ENCODE measurements at regions not wholly inside any gene's neighbourhood (a gene's known extent, or its start where the extent isn't known, plus 50 kb on each side); places are given as distances from the start of the nearest gene placed in this dataset.
A peak's percentile ranks its signal among the peaks of the same experiment; 100 is the strongest.
"Not testable (repeated sequence)": the region's sequence is repeated elsewhere in the genome, so short reads cannot be mapped to it uniquely, and the experiment has no call there.

GRCh38 chr12:47350062-47350408 is 270.3 kb upstream of the AMIGO2 start:
- peaks cover 19% of the 10 kb centered on the region for H3K36me3 Mint-ChIP-seq
- POLR2A ChIA-PET: interaction anchor here (0.6 to 1.3 kb wide), 3 partner anchors 11 to 1001 kb away, joined by 3 to 5 read pairs (median 4); no protein-coding TSS in a partner anchor
- H3K4me1 Mint-ChIP-seq: peaks cover 52% of the 10 kb centered on the region

GRCh38 chr12:47349137-47350061 is 269.6 kb upstream of the AMIGO2 start:
- peak overlapping the region; percentile 65 for H3K4me3 Mint-ChIP-seq

More at GRCh38 chr12:47350062-47350408, 270.3 kb upstream of the AMIGO2 start:
- Mint-ChIP-seq H3K27ac (peak overlapping the region; percentile 96), H3K4me3 (peak overlapping the region; percentile 65), H3K27me3 (no peaks in the 10 kb centered on the region), H3K9me3 (peaks cover 6% of the 10 kb centered on the region)
- DNase-seq (no peak), ATAC-seq (ENCODE audit: low read depth) (peak; percentile 89)

GRCh38 chr12:47348206-47348605 is 268.4 kb upstream of the AMIGO2 start:
- no peaks in the 10 kb centered on the region for H3K27me3 Mint-ChIP-seq
- DNase-seq (no peak), ATAC-seq (ENCODE audit: low read depth) (no peak)
- POLR2A ChIA-PET: no interaction called here
- H3K9me3 Mint-ChIP-seq: peaks cover 1% of the 10 kb centered on the region
- peaks cover 18% of the 10 kb centered on the region for H3K36me3 Mint-ChIP-seq
- peak overlapping the region; percentile 96 for H3K27ac Mint-ChIP-seq
- H3K4me3 Mint-ChIP-seq: no peak overlapping the region
- peaks cover 44% of the 10 kb centered on the region for H3K4me1 Mint-ChIP-seq

More at GRCh38 chr12:47349137-47350061, 269.6 kb upstream of the AMIGO2 start:
- DNase-seq (no peak), ATAC-seq (ENCODE audit: low read depth) (peak; percentile 55)
- Mint-ChIP-seq H3K36me3 (peaks cover 20% of the 10 kb centered on the region), H3K4me1 (peaks cover 53% of the 10 kb centered on the region), H3K27me3 (no peaks in the 10 kb centered on the region), H3K27ac (peak overlapping the region; percentile 96), H3K9me3 (peaks cover 5% of the 10 kb centered on the region)
- POLR2A ChIA-PET: interaction anchor here (0.6 to 1.3 kb wide), 4 partner anchors 12 to 1002 kb away, joined by 3 to 5 read pairs (median 4); no protein-coding TSS in a partner anchor

- ATAC-seq (ENCODE audit: low read depth) (no peak), DNase-seq (no peak)
- H3K36me3 Mint-ChIP-seq: peaks cover 17% of the 10 kb centered on the region
- no peaks in the 10 kb centered on the region for H3K27me3 Mint-ChIP-seq
- no peaks in the 10 kb centered on the region for H3K9me3 Mint-ChIP-seq
- peaks cover 32% of the 10 kb centered on the region for H3K4me1 Mint-ChIP-seq
- H3K4me3 Mint-ChIP-seq: no peak overlapping the region
- POLR2A ChIA-PET: interaction anchor here (0.7 to 1.8 kb wide), 3 partner anchors 15 to 361 kb away, joined by 3 to 12 read pairs (median 4); no protein-coding TSS in a partner anchor
- no peak overlapping the region for H3K27ac Mint-ChIP-seq
Measured at GRCh38 chr12:47346251-47347019, 266.7 kb upstream of the AMIGO2 start.

GRCh38 chr12:47343684-47344567 is 264.2 kb upstream of the AMIGO2 start:
- no peaks in the 10 kb centered on the region for H3K27me3 Mint-ChIP-seq
- no peak overlapping the region for H3K4me3 Mint-ChIP-seq
- DNase-seq (no peak), ATAC-seq (ENCODE audit: low read depth) (no peak)
- peaks cover 10% of the 10 kb centered on the region for H3K4me1 Mint-ChIP-seq
- H3K27ac Mint-ChIP-seq: no peak overlapping the region
- POLR2A ChIA-PET: no interaction called here
- peaks cover 20% of the 10 kb centered on the region for H3K36me3 Mint-ChIP-seq
- H3K9me3 Mint-ChIP-seq: peaks cover under 1% of the 10 kb centered on the region

GRCh38 chr12:47340411-47341015 is 260.8 kb upstream of the AMIGO2 start:
- H3K9me3 Mint-ChIP-seq: peaks cover 21% of the 10 kb centered on the region
- H3K27me3 Mint-ChIP-seq: no peaks in the 10 kb centered on the region
- H3K36me3 Mint-ChIP-seq: peaks cover 43% of the 10 kb centered on the region
- no peak overlapping the region for H3K4me3 Mint-ChIP-seq
- H3K4me1 Mint-ChIP-seq: peaks cover 13% of the 10 kb centered on the region
- DNase-seq (no peak), ATAC-seq (ENCODE audit: low read depth) (no peak)
- POLR2A ChIA-PET: interaction anchor here (0.6 kb wide), 1 partner anchor 27 kb away, joined by 3 read pairs; no protein-coding TSS in a partner anchor
- no peak overlapping the region for H3K27ac Mint-ChIP-seq

- H3K4me3 Mint-ChIP-seq: no peak overlapping the region
- DNase-seq (no peak), ATAC-seq (ENCODE audit: low read depth) (no peak)
- H3K27me3 Mint-ChIP-seq: no peaks in the 10 kb centered on the region
- peaks cover 20% of the 10 kb centered on the region for H3K4me1 Mint-ChIP-seq
- no peak overlapping the region for H3K27ac Mint-ChIP-seq
- H3K9me3 Mint-ChIP-seq: peaks cover 29% of the 10 kb centered on the region
- POLR2A ChIA-PET: interaction anchor here (1.2 kb wide), 1 partner anchor 31 kb away, joined by 3 read pairs; no protein-coding TSS in a partner anchor
- peaks cover 45% of the 10 kb centered on the region for H3K36me3 Mint-ChIP-seq
Measured at GRCh38 chr12:47337581-47337980, 257.8 kb upstream of the AMIGO2 start.

GRCh38 chr12:47333271-47333858 is 253.6 kb upstream of the AMIGO2 start:
- ATAC-seq (ENCODE audit: low read depth); H3K27me3 Mint-ChIP-seq; H3K4me3 Mint-ChIP-seq; DNase-seq; H3K27ac Mint-ChIP-seq: not testable (repeated sequence)
- peaks cover 32% of the 10 kb centered on the region for H3K9me3 Mint-ChIP-seq
- H3K4me1 Mint-ChIP-seq: peaks cover 30% of the 10 kb centered on the region
- peaks cover 41% of the 10 kb centered on the region for H3K36me3 Mint-ChIP-seq
- POLR2A ChIA-PET: interaction anchor here (1.6 kb wide), 1 partner anchor 117 kb away, joined by 5 read pairs; no protein-coding TSS in a partner anchor

- DNase-seq: no peak
- H3K27ac Mint-ChIP-seq: peak overlapping the region; percentile 14
Measured at GRCh38 chr12:47328831-47329545, 249.2 kb upstream of the AMIGO2 start.

GRCh38 chr12:47326190-47326589 is 246.4 kb upstream of the AMIGO2 start:
- peaks cover 17% of the 10 kb centered on the region for H3K9me3 Mint-ChIP-seq
- no peak for DNase-seq
- no peaks in the 10 kb centered on the region for H3K27me3 Mint-ChIP-seq
- no peak overlapping the region for H3K4me3 Mint-ChIP-seq
- H3K36me3 Mint-ChIP-seq: peaks cover 11% of the 10 kb centered on the region
- POLR2A ChIA-PET: interaction anchor here (0.7 to 1.6 kb wide), 3 partner anchors 9 to 66 kb away, joined by 3 to 4 read pairs (median 3); no protein-coding TSS in a partner anchor
- no peak for ATAC-seq (ENCODE audit: low read depth)
- H3K4me1 Mint-ChIP-seq: peaks cover 24% of the 10 kb centered on the region
- H3K27ac Mint-ChIP-seq: no peak overlapping the region

More at GRCh38 chr12:47328831-47329545, 249.2 kb upstream of the AMIGO2 start:
- peak; percentile 85 for ATAC-seq (ENCODE audit: low read depth)
- H3K4me3 Mint-ChIP-seq: no peak overlapping the region
- H3K36me3 Mint-ChIP-seq: peaks cover 22% of the 10 kb centered on the region
- H3K9me3 Mint-ChIP-seq: peaks cover 13% of the 10 kb centered on the region
- H3K27me3 Mint-ChIP-seq: no peaks in the 10 kb centered on the region
- peaks cover 22% of the 10 kb centered on the region for H3K4me1 Mint-ChIP-seq
- POLR2A ChIA-PET: interaction anchor here (0.7 to 1.5 kb wide), 5 partner anchors 34 to 122 kb away, joined by 3 to 5 read pairs (median 3); no protein-coding TSS in a partner anchor

GRCh38 chr12:47323802-47324201 is 244.0 kb upstream of the AMIGO2 start:
- H3K4me3 Mint-ChIP-seq: no peak overlapping the region
- no peaks in the 10 kb centered on the region for H3K27me3 Mint-ChIP-seq
- peaks cover 9% of the 10 kb centered on the region for H3K36me3 Mint-ChIP-seq
- H3K9me3 Mint-ChIP-seq: peaks cover 14% of the 10 kb centered on the region
- no peak overlapping the region for H3K27ac Mint-ChIP-seq
- ATAC-seq (ENCODE audit: low read depth): no peak
- POLR2A ChIA-PET: no interaction called here
- peaks cover 26% of the 10 kb centered on the region for H3K4me1 Mint-ChIP-seq
- DNase-seq: no peak

All from activated naive CD8-positive, alpha-beta T cell treated with anti-CD3 and anti-CD28 coated beads, Interleukin-2, amount 10 ng/mL, durations not matched to agents 7 days and 5 days (primary cell).